GM12878 (cell line): ENCODE measurements at regions not wholly inside any gene's neighbourhood (a gene's known extent, or its start where the extent isn't known, plus 50 kb on each side); places are given as distances from the start of the nearest gene placed in this dataset.

Experiments used
- BACH1 ChIP-seq: fragments of 450-650 bp; IDR thresholded peaks from 2 replicates; pipeline ENCODE4 v1.6.1; 2017; ENCODE audit warnings: mild to moderate bottlenecking, borderline replicate concordance
- CHD1 ChIP-seq: IDR thresholded peaks from 2 replicates; pipeline ENCODE4 v1.6.1; 2012; ENCODE audit warnings: low read depth, low read length, improper control_type of control experiment
- EGR1 ChIP-seq, 2 experiments: IDR thresholded peaks; 1 replicate in 1 of 2; 2 replicates in 1 of 2; pipeline ENCODE4 v1.6.1; 2011 to 2012; ENCODE audit warnings: low read depth in 2 of 2, low read length in 2 of 2, borderline replicate concordance in 1 of 2, mild to moderate bottlenecking in 1 of 2, moderate library complexity in 1 of 2
- IKZF2 ChIP-seq, 2 experiments: fragments of 450-650 bp; IDR thresholded peaks; 2 replicates each; pipeline ENCODE4 v1.6.1; 2017; ENCODE audit warnings: mild to moderate bottlenecking in 2 of 2, moderate library complexity in 2 of 2
- KAT2A ChIP-seq: conservative IDR thresholded peaks from 2 replicates; pipeline ENCODE4 v1.6.1; 2011; ENCODE audit warnings: low read depth, low read length; ENCODE audit not compliant: control insufficient read depth
- NFIC ChIP-seq: IDR thresholded peaks from 2 replicates; pipeline ENCODE4 v1.6.1; 2012; ENCODE audit warnings: low read depth, mild to moderate bottlenecking, inconsistent platforms, low read length, moderate library complexity
- NRF1 ChIP-seq: conservative IDR thresholded peaks from 2 replicates; pipeline ENCODE4 v1.6.1; 2011; ENCODE audit warnings: mild to moderate bottlenecking, low read depth, low read length, improper control_type of control experiment
- STAT1 ChIP-seq: fragments of 450-650 bp; conservative IDR thresholded peaks from 2 replicates; pipeline ENCODE4 v1.6.1; 2014; ENCODE audit warnings: antibody characterized with exemption, mild to moderate bottlenecking
- USF1 ChIP-seq: IDR thresholded peaks from 2 replicates; pipeline ENCODE4 v1.6.1; 2011; ENCODE audit warnings: borderline replicate concordance, low read depth, mild to moderate bottlenecking, moderate library complexity, mixed read lengths, low read length; ENCODE audit not compliant: insufficient read depth; ENCODE audit errors: extremely low read length
- WRNIP1 ChIP-seq: IDR thresholded peaks from 2 replicates; pipeline ENCODE4 v1.6.1; 2011; ENCODE audit warnings: low read depth, low read length, improper control_type of control experiment, borderline replicate concordance
- ZBTB40 ChIP-seq: fragments of 450-650 bp; IDR thresholded peaks from 2 replicates; pipeline ENCODE4 v1.6.1; 2016; ENCODE audit warnings: mild to moderate bottlenecking, moderate library complexity, borderline replicate concordance
- ZNF207 ChIP-seq: fragments of 450-650 bp; IDR thresholded peaks from 2 replicates; pipeline ENCODE4 v1.6.1; 2014; ENCODE audit warnings: antibody characterized with exemption, mild to moderate bottlenecking, borderline replicate concordance
- ZNF592 ChIP-seq: fragments of 450-650 bp; IDR thresholded peaks from 2 replicates; pipeline ENCODE4 v1.6.1; 2017; ENCODE audit warnings: mild to moderate bottlenecking, moderate library complexity
- TF ChIP-seq, protein P1 (sequence below): IDR thresholded peaks from 2 replicates; pipeline ENCODE4 v1.6.1; 2011; ENCODE audit warnings: low read depth, low read length, improper control_type of control experiment, borderline replicate concordance
- TF ChIP-seq, protein P2 (sequence below): fragments of 450-650 bp; conservative IDR thresholded peaks from 2 replicates; pipeline ENCODE4 v1.6.1; 2017; ENCODE audit warnings: mild to moderate bottlenecking, moderate library complexity
- TF ChIP-seq, protein P3 (sequence below): fragments of 450-650 bp; IDR thresholded peaks from 2 replicates; pipeline ENCODE4 v1.6.1; 2016; ENCODE audit warnings: mild to moderate bottlenecking

DNA sequence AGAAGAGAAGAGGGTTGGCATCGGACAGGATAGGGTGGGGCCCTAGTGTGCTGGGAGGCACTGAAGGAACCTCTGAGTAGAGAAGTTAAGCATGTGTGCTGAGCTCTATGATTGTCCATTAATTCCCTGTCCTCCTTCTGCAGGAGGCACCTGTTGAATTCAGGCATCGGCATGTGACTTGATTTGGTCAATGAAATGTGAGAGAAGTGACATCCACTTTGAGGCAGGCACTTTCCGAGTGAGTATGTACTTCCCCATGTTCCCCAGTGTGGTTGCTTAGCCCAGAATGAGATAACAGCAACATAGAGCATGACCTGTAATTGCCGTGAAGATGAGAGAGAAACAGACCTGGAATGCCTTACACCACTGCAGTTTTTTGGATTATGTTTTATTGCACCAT, 224.8 kb downstream of the RPLP1 start (continued):
- TF ChIP-seq, protein P1, sequence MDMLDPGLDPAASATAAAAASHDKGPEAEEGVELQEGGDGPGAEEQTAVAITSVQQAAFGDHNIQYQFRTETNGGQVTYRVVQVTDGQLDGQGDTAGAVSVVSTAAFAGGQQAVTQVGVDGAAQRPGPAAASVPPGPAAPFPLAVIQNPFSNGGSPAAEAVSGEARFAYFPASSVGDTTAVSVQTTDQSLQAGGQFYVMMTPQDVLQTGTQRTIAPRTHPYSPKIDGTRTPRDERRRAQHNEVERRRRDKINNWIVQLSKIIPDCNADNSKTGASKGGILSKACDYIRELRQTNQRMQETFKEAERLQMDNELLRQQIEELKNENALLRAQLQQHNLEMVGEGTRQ, result peak; percentile 34; the same call in 1 of the 2 replicates
- TF ChIP-seq WRNIP1 (no peak), USF1 (peak; percentile 44), ZNF592 (no peak), EGR1 (IDR thresholded peaks at IDR 0.05; ENCODE audit: borderline replicate concordance in 1 of 2, low read depth in 2 of 2, low read length in 2 of 2) (no peak), BACH1 (no peak), NFIC (no peak), STAT1 (no peak), KAT2A (no peak), IKZF2 (IDR thresholded peaks at IDR 0.05) (peak; percentile 47 to 58; a peak in 3 of 4 replicates), ZNF207 (no peak), ZBTB40 (no peak), NRF1 (no peak), CHD1 (no peak)
- TF ChIP-seq, protein P2, sequence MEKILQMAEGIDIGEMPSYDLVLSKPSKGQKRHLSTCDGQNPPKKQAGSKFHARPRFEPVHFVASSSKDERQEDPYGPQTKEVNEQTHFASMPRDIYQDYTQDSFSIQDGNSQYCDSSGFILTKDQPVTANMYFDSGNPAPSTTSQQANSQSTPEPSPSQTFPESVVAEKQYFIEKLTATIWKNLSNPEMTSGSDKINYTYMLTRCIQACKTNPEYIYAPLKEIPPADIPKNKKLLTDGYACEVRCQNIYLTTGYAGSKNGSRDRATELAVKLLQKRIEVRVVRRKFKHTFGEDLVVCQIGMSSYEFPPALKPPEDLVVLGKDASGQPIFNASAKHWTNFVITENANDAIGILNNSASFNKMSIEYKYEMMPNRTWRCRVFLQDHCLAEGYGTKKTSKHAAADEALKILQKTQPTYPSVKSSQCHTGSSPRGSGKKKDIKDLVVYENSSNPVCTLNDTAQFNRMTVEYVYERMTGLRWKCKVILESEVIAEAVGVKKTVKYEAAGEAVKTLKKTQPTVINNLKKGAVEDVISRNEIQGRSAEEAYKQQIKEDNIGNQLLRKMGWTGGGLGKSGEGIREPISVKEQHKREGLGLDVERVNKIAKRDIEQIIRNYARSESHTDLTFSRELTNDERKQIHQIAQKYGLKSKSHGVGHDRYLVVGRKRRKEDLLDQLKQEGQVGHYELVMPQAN, result no peak
- TF ChIP-seq, protein P3, sequence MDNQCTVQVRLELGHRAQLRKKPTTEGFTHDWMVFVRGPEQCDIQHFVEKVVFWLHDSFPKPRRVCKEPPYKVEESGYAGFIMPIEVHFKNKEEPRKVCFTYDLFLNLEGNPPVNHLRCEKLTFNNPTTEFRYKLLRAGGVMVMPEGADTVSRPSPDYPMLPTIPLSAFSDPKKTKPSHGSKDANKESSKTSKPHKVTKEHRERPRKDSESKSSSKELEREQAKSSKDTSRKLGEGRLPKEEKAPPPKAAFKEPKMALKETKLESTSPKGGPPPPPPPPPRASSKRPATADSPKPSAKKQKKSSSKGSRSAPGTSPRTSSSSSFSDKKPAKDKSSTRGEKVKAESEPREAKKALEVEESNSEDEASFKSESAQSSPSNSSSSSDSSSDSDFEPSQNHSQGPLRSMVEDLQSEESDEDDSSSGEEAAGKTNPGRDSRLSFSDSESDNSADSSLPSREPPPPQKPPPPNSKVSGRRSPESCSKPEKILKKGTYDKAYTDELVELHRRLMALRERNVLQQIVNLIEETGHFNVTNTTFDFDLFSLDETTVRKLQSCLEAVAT, result no peak
